Peyer's patch (tissue), 4 donors: ENCODE measurements at regions not wholly inside any gene's neighbourhood (a gene's known extent, or its start where the extent isn't known, plus 50 kb on each side); places are given as distances from the start of the nearest gene placed in this dataset.

ENCODE experiments used
- CTCF ChIP-seq, 6 experiments: fragments of 450-650 bp in 4 of 6; fragments of 200-600 bp in 2 of 6; sonication (generic) in 1 of 6; IDR thresholded peaks; one replicate each; pipeline ENCODE4 v1.5.1; 2017 to 2019; ENCODE audit warnings: antibody characterized with exemption in 6 of 6, mild to moderate bottlenecking in 3 of 6, moderate library complexity in 1 of 6
- POLR2A ChIP-seq, 2 donors: fragments of 450-650 bp; IDR thresholded peaks; one replicate each; pipeline ENCODE4 v1.5.1; 2017; ENCODE audit warnings: antibody characterized with exemption in 2 of 2, mild to moderate bottlenecking in 2 of 2, moderate library complexity in 2 of 2

DNA sequence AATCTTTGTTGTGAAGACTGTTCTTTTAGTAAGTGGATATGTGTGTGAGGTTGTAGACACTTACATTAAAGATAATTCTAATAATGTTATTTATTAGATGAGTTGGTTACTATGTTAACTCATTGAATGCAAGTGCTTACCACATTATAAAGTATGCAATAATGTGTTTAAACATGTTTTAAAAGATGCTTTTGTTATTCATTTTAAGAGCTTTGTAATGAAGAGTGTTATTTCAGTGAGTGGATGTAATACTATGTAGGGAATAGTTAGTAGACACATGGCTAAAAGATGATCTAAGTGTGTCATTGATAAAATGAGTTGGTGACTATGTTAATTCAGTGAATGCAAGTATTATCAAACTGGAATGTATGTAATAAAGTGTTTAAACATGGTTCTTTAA, 70.0 kb upstream of the VOPP1 start:
- no peak for TF ChIP-seq CTCF (IDR thresholded peaks at IDR 0.05)
- no peak for TF ChIP-seq POLR2A (IDR thresholded peaks at IDR 0.05)
